Natural killer cell (primary cell): ENCODE measurements at regions not wholly inside any gene's neighbourhood (a gene's known extent, or its start where the extent isn't known, plus 50 kb on each side); places are given as distances from the start of the nearest gene placed in this dataset.

Experiments used
- ATAC-seq, 3 donors: fragments of 150-1000 bp in 2 of 3; fragments of 200-7000 bp in 1 of 3; cut with Tn5 transposase; 1 replicate in 1 of 3; 2 replicates in 2 of 3; pipeline ENCODE4 v1.10.0; 2021; ENCODE audit warnings: mild to moderate bottlenecking in 2 of 3, moderate library complexity in 2 of 3
- DNase-seq, 2 donors: peaks; one replicate each; pipeline versions ENCODE4 v3.0.0 to v3.0.0-alpha.2; 2013 to 2021; ENCODE audit warnings: mixed read lengths in 1 of 2
- H3K27ac ChIP-seq: one replicate; pipeline ENCODE4 v1.5.1; 2013; ENCODE audit warnings: mild to moderate bottlenecking, low read length
- H3K27me3 ChIP-seq: one replicate; pipeline ENCODE4 v1.6.1; 2013; ENCODE audit warnings: low read length; ENCODE audit not compliant: control insufficient read depth, insufficient read depth
- H3K36me3 ChIP-seq: one replicate; pipeline ENCODE4 v1.6.1; 2013; ENCODE audit warnings: low read length; ENCODE audit not compliant: control insufficient read depth, insufficient read depth
- H3K4me1 ChIP-seq: one replicate; pipeline ENCODE4 v1.6.1; 2013; ENCODE audit warnings: low read length; ENCODE audit not compliant: control insufficient read depth, insufficient read depth
- H3K4me3 ChIP-seq: one replicate; pipeline ENCODE4 v1.5.1; 2013; ENCODE audit warnings: low read length
- H3K9me3 ChIP-seq: one replicate; pipeline ENCODE4 v1.6.1; 2013; ENCODE audit warnings: low read length; ENCODE audit not compliant: control insufficient read depth, insufficient read depth
- H3K27ac Mint-ChIP-seq, 2 donors: one replicate each; pipeline ENCODE4 v1.8.0; 2022; ENCODE audit warnings: mild to moderate bottlenecking in 2 of 2, mixed read lengths in 2 of 2, moderate library complexity in 1 of 2
- H3K27me3 Mint-ChIP-seq, 2 donors: one replicate each; pipeline ENCODE4 v1.8.0; 2022; ENCODE audit warnings: low read depth in 2 of 2, mixed read lengths in 2 of 2
- H3K36me3 Mint-ChIP-seq: one replicate; pipeline ENCODE4 v1.8.0; 2022; ENCODE audit warnings: mixed read lengths
- H3K4me1 Mint-ChIP-seq, 2 donors: one replicate each; pipeline ENCODE4 v1.8.0; 2022; ENCODE audit warnings: mixed read lengths in 2 of 2
- H3K4me3 Mint-ChIP-seq: one replicate; pipeline ENCODE4 v1.8.0; 2022; ENCODE audit warnings: mild to moderate bottlenecking, moderate library complexity, mixed read lengths
- H3K9me3 Mint-ChIP-seq, 2 donors: one replicate each; pipeline ENCODE4 v1.8.0; 2022; ENCODE audit warnings: mixed read lengths in 2 of 2
- CTCF ChIP-seq: fragments of 200-600 bp; IDR thresholded peaks from one replicate; pipeline ENCODE4 v1.8.0; 2022; ENCODE audit warnings: antibody characterized with exemption
- WGBS: methylation state at CpG from one replicate; pipeline ENCODE4 v1.1.7; 2013; ENCODE audit warnings: missing lambda C conversion rate; ENCODE audit not compliant: insufficient coverage; 5-methylcytosine and 5-hydroxymethylcytosine counted together
- intact Hi-C: fragments of 100-400 bp; cut with micrococcal nuclease; formaldehyde crosslinking; loops from one replicate; pipeline ENCODE4 v1.14.2; 2022

- no peak for TF ChIP-seq CTCF
- Histone ChIP-seq H3K36me3 (no peaks in the 10 kb centered on the region), H3K4me1 (no peaks in the 10 kb centered on the region), H3K9me3 (no peaks in the 10 kb centered on the region), H3K27ac (no peak overlapping the region), H3K4me3 (no peak overlapping the region), H3K27me3 (no peaks in the 10 kb centered on the region)
- Mint-ChIP-seq H3K27ac (no peak overlapping the region), H3K4me1 (no peaks in the 10 kb centered on the region), H3K27me3 (peaks cover 27 to 63% of the 10 kb centered on the region in 2 donors), H3K36me3 (no peaks in the 10 kb centered on the region), H3K9me3 (no peaks in the 10 kb centered on the region), H3K4me3 (no peak overlapping the region)
- no peak for DNase-seq
- 83% methylated on average over 8 of the region's 13 CpGs for WGBS
- intact Hi-C loops, result no loop called here
- no peak for ATAC-seq
Observed at GRCh38 chr15:91737151-91737818, 116.2 kb upstream of the SLCO3A1 start.

GRCh38 chr15:91741986-91742385 lies 111.5 kb upstream of the SLCO3A1 start:
- Mint-ChIP-seq H3K27me3 (peaks cover 31 to 64% of the 10 kb centered on the region in 2 donors), H3K9me3 (no peaks in the 10 kb centered on the region), H3K4me1 (no peaks in the 10 kb centered on the region), H3K36me3 (no peaks in the 10 kb centered on the region), H3K27ac (no peak overlapping the region), H3K4me3 (no peak overlapping the region)
- H3K9me3 ChIP-seq, result no peaks in the 10 kb centered on the region
- H3K4me3 ChIP-seq, result no peak overlapping the region
- no peaks in the 10 kb centered on the region for H3K4me1 ChIP-seq
- TF ChIP-seq CTCF, result no peak
- no peaks in the 10 kb centered on the region for H3K27me3 ChIP-seq
- WGBS, result 87% methylated on average over 6 of the region's 7 CpGs
- H3K27ac ChIP-seq, result no peak overlapping the region
- ATAC-seq (no peak), DNase-seq (no peak)
- no peaks in the 10 kb centered on the region for H3K36me3 ChIP-seq
- intact Hi-C loops, result no loop called here

GRCh38 chr15:91751611-91752010 lies 101.9 kb upstream of the SLCO3A1 start:
- intact Hi-C loops, result no loop called here
- no peak overlapping the region for H3K27ac Mint-ChIP-seq

More at GRCh38 chr15:91751611-91752010, 101.9 kb upstream of the SLCO3A1 start:
- Mint-ChIP-seq H3K9me3 (peaks cover 3 to 9% of the 10 kb centered on the region in 2 donors), H3K4me1 (peaks cover 0 to 6% of the 10 kb centered on the region in 2 donors), H3K27me3 (peaks cover 3 to 14% of the 10 kb centered on the region in 2 donors), H3K4me3 (no peak overlapping the region), H3K36me3 (no peaks in the 10 kb centered on the region)
- Histone ChIP-seq H3K4me1 (no peaks in the 10 kb centered on the region), H3K36me3 (no peaks in the 10 kb centered on the region), H3K27me3 (no peaks in the 10 kb centered on the region), H3K27ac (no peak overlapping the region), H3K4me3 (no peak overlapping the region), H3K9me3 (peaks cover 2% of the 10 kb centered on the region)
- 86% methylated on average over 2 of the region's 2 CpGs for WGBS
- peak in 1 of 3 donors; percentile 24 for ATAC-seq
- DNase-seq, result no peak
- TF ChIP-seq CTCF, result no peak
